ENCODE measurements at regions not wholly inside any gene's neighbourhood (a gene's known extent, or its start where the extent isn't known, plus 50 kb on each side); places are given as distances from the start of the nearest gene placed in this dataset.

DNA sequence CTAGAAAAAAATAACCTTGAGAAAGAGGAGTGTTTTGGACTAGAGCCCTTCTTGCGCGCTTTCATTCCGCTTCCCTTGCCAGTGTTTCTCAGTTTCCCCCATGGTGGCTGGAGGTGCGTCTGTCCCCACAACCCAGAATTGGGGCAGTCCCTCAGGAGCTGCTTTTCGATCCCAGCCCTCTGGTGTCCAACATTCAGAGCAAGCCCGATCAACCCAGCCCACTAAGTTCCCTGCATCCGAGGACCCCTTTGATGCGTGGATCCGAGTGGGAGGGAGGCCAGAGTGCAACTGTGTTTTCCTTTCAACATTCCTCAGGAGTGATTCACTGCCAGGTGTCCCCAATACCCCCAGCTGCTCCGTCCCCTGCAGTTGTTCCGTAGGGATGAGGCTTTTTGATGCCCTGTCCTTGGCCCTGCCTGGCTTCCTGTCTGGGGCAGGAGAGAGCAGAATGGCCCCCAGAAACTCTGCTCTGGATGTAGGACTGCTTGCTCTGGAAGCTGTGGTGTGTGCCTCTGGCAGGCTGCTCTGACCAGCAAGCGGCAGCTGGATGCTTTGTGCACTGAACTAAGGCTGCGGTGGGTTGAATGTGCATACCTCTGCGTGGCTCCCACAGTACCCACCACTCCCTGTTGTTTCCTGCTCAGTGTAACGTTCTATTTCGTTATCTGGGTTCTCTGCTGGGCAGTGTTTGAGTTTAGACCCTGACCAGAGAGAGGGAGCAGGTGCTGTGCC is 117.5 kb downstream of the BOD1 start:
- TF ChIP-seq POLR2AphosphoS5 (IDR thresholded peaks at IDR 0.05; ENCODE audit: low read depth, low read length) (no peak), POLR2A (IDR thresholded peaks at IDR 0.05; ENCODE audit: low read depth, low read length) (no peak), TAF1 (IDR thresholded peaks at IDR 0.05; ENCODE audit: borderline replicate concordance, low read depth, low read length) (no peak)
